ENCODE measurements at regions not wholly inside any gene's neighbourhood (a gene's known extent, or its start where the extent isn't known, plus 50 kb on each side); places are given as distances from the start of the nearest gene placed in this dataset.

DNA sequence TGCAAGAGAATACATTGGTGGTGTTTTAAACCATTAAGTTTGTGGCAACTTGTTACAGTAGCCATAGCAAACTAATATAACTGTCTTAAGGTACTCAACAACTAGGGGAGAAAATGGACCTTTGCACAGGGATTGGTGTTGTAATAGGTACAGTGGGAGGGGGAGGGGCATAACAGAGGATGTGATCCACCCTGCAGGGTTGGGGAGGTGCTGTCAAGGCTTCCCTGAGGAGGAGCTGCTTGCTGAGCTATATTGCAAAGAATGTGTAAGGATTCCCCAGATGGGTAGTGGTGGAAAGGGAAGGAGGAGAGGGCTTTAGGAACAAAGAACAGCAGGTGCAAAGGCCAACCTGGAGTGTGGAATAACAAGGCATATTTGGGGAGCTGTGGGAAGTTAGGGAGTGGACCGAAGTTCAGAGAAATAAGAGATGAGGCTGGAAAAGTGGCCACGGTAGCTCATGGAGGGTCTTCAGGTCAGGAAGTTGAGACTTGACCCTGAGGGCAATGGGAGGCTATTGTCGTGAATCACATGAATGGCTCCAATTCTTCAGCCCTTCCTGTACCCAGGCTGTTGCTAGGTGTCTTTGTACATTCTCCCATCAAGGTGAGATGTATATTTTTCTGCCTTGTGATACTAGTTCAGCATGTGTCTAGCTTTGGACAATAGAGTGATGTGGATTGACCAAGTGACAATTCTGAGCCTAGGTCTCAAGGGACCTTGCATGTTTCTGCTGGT is 168.6 kb upstream of the CSF3R start:
- DNase-seq (ENCODE audit: low spot score), result no peak
- Mint-ChIP-seq H3K27me3 (ENCODE audit: low read depth) (peaks cover 56% of the 10 kb centered on the region), H3K4me3 (ENCODE audit: unreplicated experiment) (no peak overlapping the region), H3K36me3 (ENCODE audit: low read depth) (no peaks in the 10 kb centered on the region), H3K9me3 (ENCODE audit: low read depth) (no peaks in the 10 kb centered on the region), H3K27ac (ENCODE audit: unreplicated experiment) (no peak overlapping the region), H3K4me1 (ENCODE audit: low read depth) (no peaks in the 10 kb centered on the region)
- TF ChIP-seq, protein P1, sequence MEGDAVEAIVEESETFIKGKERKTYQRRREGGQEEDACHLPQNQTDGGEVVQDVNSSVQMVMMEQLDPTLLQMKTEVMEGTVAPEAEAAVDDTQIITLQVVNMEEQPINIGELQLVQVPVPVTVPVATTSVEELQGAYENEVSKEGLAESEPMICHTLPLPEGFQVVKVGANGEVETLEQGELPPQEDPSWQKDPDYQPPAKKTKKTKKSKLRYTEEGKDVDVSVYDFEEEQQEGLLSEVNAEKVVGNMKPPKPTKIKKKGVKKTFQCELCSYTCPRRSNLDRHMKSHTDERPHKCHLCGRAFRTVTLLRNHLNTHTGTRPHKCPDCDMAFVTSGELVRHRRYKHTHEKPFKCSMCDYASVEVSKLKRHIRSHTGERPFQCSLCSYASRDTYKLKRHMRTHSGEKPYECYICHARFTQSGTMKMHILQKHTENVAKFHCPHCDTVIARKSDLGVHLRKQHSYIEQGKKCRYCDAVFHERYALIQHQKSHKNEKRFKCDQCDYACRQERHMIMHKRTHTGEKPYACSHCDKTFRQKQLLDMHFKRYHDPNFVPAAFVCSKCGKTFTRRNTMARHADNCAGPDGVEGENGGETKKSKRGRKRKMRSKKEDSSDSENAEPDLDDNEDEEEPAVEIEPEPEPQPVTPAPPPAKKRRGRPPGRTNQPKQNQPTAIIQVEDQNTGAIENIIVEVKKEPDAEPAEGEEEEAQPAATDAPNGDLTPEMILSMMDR (IDR thresholded peaks at IDR 0.05), result no peak

DNA sequence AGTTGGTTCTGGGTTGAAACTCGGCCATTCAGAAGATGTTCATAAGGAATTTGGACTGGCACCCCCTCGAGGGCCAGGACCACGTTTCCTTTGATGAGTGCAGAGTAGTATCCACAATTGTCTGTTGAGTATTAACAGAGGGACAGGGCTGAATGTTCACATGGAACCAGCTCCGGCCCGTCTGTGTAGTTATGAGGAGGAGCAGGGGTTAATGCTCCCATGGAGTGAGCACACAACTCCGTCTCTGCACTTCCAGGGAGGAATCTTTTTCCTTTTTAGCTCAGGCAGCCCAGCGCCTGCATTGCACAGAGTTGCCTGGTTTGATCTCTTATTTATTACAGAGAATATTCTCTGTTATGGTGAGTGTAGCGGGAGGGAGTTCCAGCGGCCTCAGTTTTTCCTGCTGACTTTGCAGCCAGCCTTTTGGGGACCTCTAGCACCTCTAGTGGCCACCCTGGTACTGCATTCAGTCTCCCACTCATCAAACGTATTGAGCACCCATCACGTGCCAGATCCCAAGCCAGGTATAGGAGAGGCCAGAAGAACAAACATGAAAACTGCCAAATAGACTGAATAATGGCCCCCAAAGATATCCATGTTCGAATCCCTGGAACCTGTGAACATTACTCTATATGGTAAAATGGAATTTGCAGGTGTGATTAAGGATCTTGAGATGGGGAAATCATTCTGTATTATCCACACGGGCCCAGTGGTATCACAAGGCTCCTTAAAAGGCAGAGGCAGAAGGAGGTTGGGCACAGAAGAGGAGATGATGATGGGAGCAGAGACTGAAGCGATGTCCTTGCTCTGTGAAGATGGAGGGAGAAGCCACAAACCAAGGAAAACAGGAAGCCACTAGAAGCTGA is 167.7 kb upstream of the CSF3R start:
- H3K27ac Mint-ChIP-seq (ENCODE audit: unreplicated experiment), result no peak overlapping the region
- no peaks in the 10 kb centered on the region for H3K9me3 Mint-ChIP-seq (ENCODE audit: low read depth)
- no peak for DNase-seq (ENCODE audit: low spot score)
- no peaks in the 10 kb centered on the region for H3K4me1 Mint-ChIP-seq (ENCODE audit: low read depth)
- peaks cover 57% of the 10 kb centered on the region for H3K27me3 Mint-ChIP-seq (ENCODE audit: low read depth)
- H3K4me3 Mint-ChIP-seq (ENCODE audit: unreplicated experiment), result no peak overlapping the region
- H3K36me3 Mint-ChIP-seq (ENCODE audit: low read depth), result no peaks in the 10 kb centered on the region
- TF ChIP-seq, protein P1 (IDR thresholded peaks at IDR 0.05), result peak; percentile 87

DNA sequence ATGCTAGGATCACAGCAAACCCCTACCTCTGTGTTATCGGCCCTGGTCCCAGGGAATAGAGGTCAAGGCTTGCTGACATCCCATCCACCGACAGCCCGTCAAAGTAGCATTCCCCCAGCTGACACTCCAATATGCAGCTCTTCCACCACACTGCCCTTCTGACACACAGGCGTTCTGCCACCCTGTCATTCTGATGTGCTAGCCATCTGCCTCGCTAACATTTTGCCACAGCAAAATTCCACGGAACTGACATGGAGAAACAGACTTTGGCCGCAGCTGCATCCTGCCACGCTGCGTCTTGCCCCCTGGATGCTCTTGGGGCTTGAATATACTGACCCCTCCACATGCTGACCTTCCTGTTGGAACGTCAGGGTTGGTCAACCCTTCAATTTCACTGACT is 163.2 kb upstream of the CSF3R start:
- no peaks in the 10 kb centered on the region for H3K4me1 Mint-ChIP-seq (ENCODE audit: low read depth)
- no peak overlapping the region for H3K27ac Mint-ChIP-seq (ENCODE audit: unreplicated experiment)
- peaks cover 42% of the 10 kb centered on the region for H3K27me3 Mint-ChIP-seq (ENCODE audit: low read depth)
- H3K4me3 Mint-ChIP-seq (ENCODE audit: unreplicated experiment), result no peak overlapping the region
- DNase-seq (ENCODE audit: low spot score), result peak; percentile 19
- TF ChIP-seq, protein P1 (IDR thresholded peaks at IDR 0.05), result no peak
- H3K9me3 Mint-ChIP-seq (ENCODE audit: low read depth), result no peaks in the 10 kb centered on the region
- no peaks in the 10 kb centered on the region for H3K36me3 Mint-ChIP-seq (ENCODE audit: low read depth)

DNA sequence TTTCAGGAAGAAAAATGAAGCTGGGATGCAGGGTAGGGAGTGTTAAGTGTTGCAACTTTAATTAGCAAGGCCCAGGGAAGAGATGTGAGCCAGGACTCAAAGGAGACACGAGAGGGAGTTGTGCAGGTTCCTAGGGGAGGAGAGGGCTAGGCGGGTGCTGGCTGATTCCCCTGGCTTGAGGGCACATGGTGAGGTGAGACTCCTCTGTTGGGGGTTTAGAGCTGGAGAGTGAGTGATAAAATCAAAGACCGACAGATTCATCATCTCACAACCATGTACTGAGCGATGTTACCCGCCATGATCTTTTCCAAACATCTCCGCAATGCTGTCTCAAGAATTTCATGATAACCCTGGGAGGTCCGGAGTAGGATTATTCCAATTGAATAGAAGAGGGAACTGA is 161.8 kb upstream of the CSF3R start:
- H3K4me3 Mint-ChIP-seq (ENCODE audit: unreplicated experiment), result no peak overlapping the region
- H3K36me3 Mint-ChIP-seq (ENCODE audit: low read depth), result no peaks in the 10 kb centered on the region
- H3K9me3 Mint-ChIP-seq (ENCODE audit: low read depth), result no peaks in the 10 kb centered on the region
- peaks cover 34% of the 10 kb centered on the region for H3K27me3 Mint-ChIP-seq (ENCODE audit: low read depth)
- H3K4me1 Mint-ChIP-seq (ENCODE audit: low read depth), result no peaks in the 10 kb centered on the region
- TF ChIP-seq, protein P1 (IDR thresholded peaks at IDR 0.05), result no peak
- H3K27ac Mint-ChIP-seq (ENCODE audit: unreplicated experiment), result no peak overlapping the region
- no peak for DNase-seq (ENCODE audit: low spot score)

DNA sequence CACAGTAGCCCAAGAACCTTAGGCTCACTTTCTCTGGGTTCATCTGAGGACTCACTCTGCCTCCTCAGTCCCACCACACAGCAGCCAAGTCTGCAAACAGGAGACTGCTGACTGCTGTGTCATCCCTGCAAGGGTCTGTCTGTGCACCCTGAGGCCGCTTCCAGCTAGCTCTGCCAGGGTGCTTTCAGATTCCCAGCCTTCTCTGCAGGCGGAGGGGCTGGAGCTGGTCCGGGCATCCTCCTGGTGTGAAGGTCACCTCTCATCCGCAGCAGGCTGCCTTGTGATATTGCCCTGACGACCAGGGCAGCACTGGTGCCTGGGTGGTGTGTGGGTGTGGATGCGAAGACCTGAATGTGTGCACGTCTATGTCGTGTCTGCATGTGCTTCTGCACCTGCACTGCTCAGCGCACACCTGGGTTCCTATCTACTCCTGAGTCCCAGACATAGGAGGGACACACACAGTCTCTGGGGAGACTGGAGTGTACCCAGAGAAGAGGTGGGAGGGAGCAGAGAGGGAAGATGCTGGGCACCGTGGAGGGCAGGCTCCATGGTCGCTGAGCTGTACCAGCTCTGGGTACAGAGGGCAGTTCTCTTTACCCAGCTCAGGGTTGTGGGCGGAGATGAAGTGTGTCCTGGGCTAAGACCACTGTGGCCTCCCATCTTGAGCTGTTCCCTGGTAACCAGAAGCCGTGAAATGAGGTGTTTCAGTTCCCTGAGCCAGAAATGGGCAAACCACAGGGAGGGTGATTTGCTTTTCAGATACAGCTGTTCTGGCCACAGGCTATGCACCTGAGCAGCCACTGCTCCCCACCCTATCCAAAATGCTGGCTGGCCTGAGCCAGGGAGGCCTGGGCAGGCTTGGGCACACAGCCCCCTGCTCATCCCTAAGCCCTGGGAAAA is 160.9 kb upstream of the CSF3R start:
- Mint-ChIP-seq H3K9me3 (ENCODE audit: low read depth) (no peaks in the 10 kb centered on the region), H3K27ac (ENCODE audit: unreplicated experiment) (no peak overlapping the region), H3K36me3 (ENCODE audit: low read depth) (no peaks in the 10 kb centered on the region), H3K27me3 (ENCODE audit: low read depth) (peaks cover 33% of the 10 kb centered on the region), H3K4me1 (ENCODE audit: low read depth) (peaks cover 4% of the 10 kb centered on the region), H3K4me3 (ENCODE audit: unreplicated experiment) (no peak overlapping the region)
- DNase-seq (ENCODE audit: low spot score), result peak; percentile 66
- TF ChIP-seq, protein P1 (IDR thresholded peaks at IDR 0.05), result no peak

All from chondrocyte (in vitro differentiated cells).